IMR-90 (cell line): ENCODE measurements at regions not wholly inside any gene's neighbourhood (a gene's known extent, or its start where the extent isn't known, plus 50 kb on each side); places are given as distances from the start of the nearest gene placed in this dataset.

ENCODE experiments used
- CTCF ChIP-seq: conservative IDR thresholded peaks from 2 replicates; pipeline ENCODE4 v1.5.1; 2012; ENCODE audit warnings: mild to moderate bottlenecking, low read depth, low read length, improper control_type of control experiment
- FOS ChIP-seq: fragments of 150-350 bp; IDR thresholded peaks from 2 replicates; pipeline ENCODE4 v1.6.1; 2016; ENCODE audit warnings: low read depth, low read length
- MAFK ChIP-seq: IDR thresholded peaks from 2 replicates; pipeline ENCODE4 v1.6.1; 2012; ENCODE audit warnings: low read depth, low read length, improper control_type of control experiment
- MXI1 ChIP-seq: IDR thresholded peaks from 2 replicates; pipeline ENCODE4 v1.6.1; 2012; ENCODE audit warnings: low read depth, mild to moderate bottlenecking, low read length, moderate library complexity, borderline replicate concordance
- NFE2L2 ChIP-seq: fragments of 150-350 bp; IDR thresholded peaks from 2 replicates; pipeline ENCODE4 v1.6.1; 2016; ENCODE audit warnings: low read depth, mild to moderate bottlenecking, low read length
- POLR2A ChIP-seq: IDR thresholded peaks from 2 replicates; pipeline ENCODE4 v1.6.1; 2012; ENCODE audit warnings: mild to moderate bottlenecking, low read depth, low read length
- RAD21 ChIP-seq: IDR thresholded peaks from 2 replicates; pipeline ENCODE4 v1.6.1; 2012; ENCODE audit warnings: low read length, improper control_type of control experiment
- RCOR1 ChIP-seq: IDR thresholded peaks from 2 replicates; pipeline ENCODE4 v1.6.1; 2012; ENCODE audit warnings: mild to moderate bottlenecking, low read length, improper control_type of control experiment; ENCODE audit not compliant: insufficient replicate concordance
- RFX5 ChIP-seq: IDR thresholded peaks from 2 replicates; pipeline ENCODE4 v1.8.0; 2012; ENCODE audit warnings: low read depth, mild to moderate bottlenecking, low read length, moderate library complexity
- SMC3 ChIP-seq: fragments of 150-350 bp; IDR thresholded peaks from 2 replicates; pipeline ENCODE4 v1.6.1; 2016; ENCODE audit warnings: low read depth, mild to moderate bottlenecking, antibody characterized with exemption, low read length, moderate library complexity
- USF2 ChIP-seq: fragments of 150-350 bp; IDR thresholded peaks from 2 replicates; pipeline ENCODE4 v1.6.1; 2017; ENCODE audit warnings: mild to moderate bottlenecking, antibody characterized with exemption, low read length, low read depth

- TF ChIP-seq FOS, result no peak
- no peak for TF ChIP-seq CTCF
- TF ChIP-seq USF2, result no peak
- no peak for TF ChIP-seq SMC3
- no peak for TF ChIP-seq POLR2A
- no peak for TF ChIP-seq MAFK
- no peak for TF ChIP-seq RFX5
- TF ChIP-seq RAD21, result no peak
- TF ChIP-seq NFE2L2, result no peak
- no peak for TF ChIP-seq MXI1
- TF ChIP-seq RCOR1, result no peak
Observed at GRCh38 chr6:113763876-113764275, 93.3 kb upstream of the MARCKS start.
